K562 (cell line): ENCODE measurements at regions not wholly inside any gene's neighbourhood (a gene's known extent, or its start where the extent isn't known, plus 50 kb on each side); places are given as distances from the start of the nearest gene placed in this dataset.
A peak's percentile ranks its signal among the peaks of the same experiment; 100 is the strongest.

ENCODE experiments used
- ATAC-seq: fragments of 200-7000 bp; cut with Tn5 transposase; 3 replicates; pipeline ENCODE4 v1.9.1; 2020; ENCODE audit warnings: moderate library complexity
- BruUV-seq: library from RNA; stranded (reverse); fragments of 400-500 nt; replicated peaks from 2 replicates; lab custom pipeline; 2021; lab: Mats Ljungman, UMichigan
- CTCF ChIA-PET: fragments of 300-600 bp; formaldehyde crosslinking; extraction: SDS; loops from one replicate; lab custom pipeline; 2021; ENCODE audit warnings: low intra/inter-chr PET ratio; lab: Yijun Ruan, JAX
- POLR2A ChIA-PET: fragments of 300-600, 350-650 bp; sonication (Branson Sonifier 250); formaldehyde crosslinking; extraction: SDS; loops from one replicate; lab custom pipeline; 2021; ENCODE audit warnings: antibody characterized with exemption, inconsistent platforms; lab: Yijun Ruan, JAX
- DNase-seq, 4 experiments: peaks; one replicate each; pipeline versions ENCODE4 v3.0.0 to v3.0.0-alpha.2; 2011 to 2018; ENCODE audit warnings: low spot score in 3 of 4, mixed read lengths in 3 of 4; ENCODE audit errors: extremely low read depth in 1 of 4
- FAIRE-seq: peaks from 2 replicates; lab custom pipeline; 2011; peaks lifted over from hg19 to GRCh38; lab: Jason Lieb, UNC
- H2AFZ ChIP-seq: 2 replicates; pipeline ENCODE4 v1.6.0; 2011; ENCODE audit warnings: low read depth, low read length, control low read depth, inconsistent platforms
- H3K27ac ChIP-seq: fragments of 200-600 bp; 3 replicates; pipeline ENCODE4 v1.8.0; 2011; ENCODE audit warnings: low read depth, mild to moderate bottlenecking, control low read depth, inconsistent platforms, low read length, moderate library complexity, mixed read lengths; ENCODE audit errors: extremely low read depth
- H3K27me3 ChIP-seq, 2 experiments: fragments of 300-600 bp in 1 of 2; 2 replicates in 1 of 2; 3 replicates in 1 of 2; pipeline versions ENCODE4 v1.6.0 to v1.8.0; 2011; ENCODE audit warnings: inconsistent platforms in 2 of 2, low read length in 2 of 2, mild to moderate bottlenecking in 1 of 2, mixed read lengths in 1 of 2, moderate library complexity in 1 of 2; ENCODE audit not compliant: control insufficient read depth in 2 of 2, insufficient read depth in 2 of 2
- H3K36me3 ChIP-seq: fragments of 300-600 bp; 3 replicates; pipeline ENCODE4 v1.8.0; 2011; ENCODE audit warnings: mild to moderate bottlenecking, low read length, inconsistent platforms; ENCODE audit not compliant: control insufficient read depth, insufficient read depth
- H3K4me1 ChIP-seq, 2 experiments: fragments of 200-600 bp in 1 of 2; replicated peaks in 1 of 2; 2 replicates in 1 of 2; 3 replicates in 1 of 2; pipeline versions ENCODE4 v1.5.1 to v1.8.0; 2011; ENCODE audit warnings: inconsistent platforms in 2 of 2, low read length in 2 of 2, mild to moderate bottlenecking in 1 of 2, mixed read lengths in 1 of 2, moderate library complexity in 1 of 2; ENCODE audit not compliant: control insufficient read depth in 2 of 2, insufficient read depth in 2 of 2
- H3K4me2 ChIP-seq: 2 replicates; pipeline ENCODE4 v1.6.1; 2011; ENCODE audit warnings: low read length, control low read depth, inconsistent platforms, mixed read lengths; ENCODE audit not compliant: insufficient read depth
- H3K4me3 ChIP-seq: fragments of 200-600 bp; sonication (generic), shearing (Covaris generic); 2 replicates; pipeline ENCODE4 v1.5.1; 2016; ENCODE audit warnings: control low read depth, inconsistent platforms
- H3K79me2 ChIP-seq: fragments of 200-600 bp; 3 replicates; pipeline ENCODE4 v1.8.0; 2011; ENCODE audit warnings: low read length, inconsistent platforms; ENCODE audit not compliant: control insufficient read depth, insufficient read depth
- H3K9ac ChIP-seq, 2 experiments: 2 replicates each; pipeline versions ENCODE4 v1.6.0 to v1.6.1; 2011; ENCODE audit warnings: low read depth in 2 of 2, low read length in 2 of 2, control low read depth in 1 of 2, inconsistent platforms in 1 of 2, mild to moderate bottlenecking in 1 of 2, mixed read lengths in 1 of 2; ENCODE audit not compliant: insufficient read depth in 1 of 2
- H3K9me1 ChIP-seq: one replicate; pipeline ENCODE4 v1.6.0; 2011; ENCODE audit warnings: inconsistent platforms, mild to moderate bottlenecking, low read length, moderate library complexity; ENCODE audit not compliant: control insufficient read depth, insufficient read depth
- H3K9me3 ChIP-seq: replicated peaks from 2 replicates; pipeline ENCODE4 v1.5.1; 2011; ENCODE audit warnings: low read depth, low read length, inconsistent platforms; ENCODE audit not compliant: control insufficient read depth, insufficient read depth
- H4K20me1 ChIP-seq: replicated peaks from 2 replicates; pipeline ENCODE4 v1.6.1; 2011; ENCODE audit warnings: low read length, inconsistent platforms, mixed read lengths; ENCODE audit not compliant: control insufficient read depth, insufficient read depth
- DDX20 ChIP-seq: fragments of 450-650 bp; IDR thresholded peaks from 2 replicates; pipeline ENCODE4 v1.6.1; 2016; ENCODE audit warnings: missing genetic modification characterization, low read depth, mild to moderate bottlenecking, missing compliant biosample characterization, moderate library complexity
- EGR1 ChIP-seq: fragments of 450-650 bp; conservative IDR thresholded peaks from 2 replicates; pipeline ENCODE4 v1.6.1; 2017; ENCODE audit warnings: mild to moderate bottlenecking
- ETV1 ChIP-seq: fragments of 450-650 bp; conservative IDR thresholded peaks from 2 replicates; pipeline ENCODE4 v1.6.1; 2016; ENCODE audit warnings: missing genetic modification characterization, control low read depth, low read depth, missing compliant biosample characterization
- FOXK2 ChIP-seq, 2 experiments: fragments of 450-650 bp; IDR thresholded peaks in 1 of 2; conservative IDR thresholded peaks in 1 of 2; 2 replicates each; pipeline ENCODE4 v1.6.1; 2016; ENCODE audit warnings: low read depth in 2 of 2, mild to moderate bottlenecking in 1 of 2
- GTF2A2 ChIP-seq: IDR thresholded peaks from 2 replicates; pipeline ENCODE4 v1.6.1; 2016; ENCODE audit warnings: mild to moderate bottlenecking, missing genetic modification characterization, missing compliant biosample characterization
- ILK ChIP-seq: fragments of 450-650 bp; IDR thresholded peaks from 2 replicates; pipeline ENCODE4 v1.6.1; 2016; ENCODE audit warnings: missing genetic modification characterization, low read depth, mild to moderate bottlenecking, missing compliant biosample characterization, moderate library complexity, borderline replicate concordance
- JUN ChIP-seq, 2 experiments: sonication (generic) in 1 of 2; formaldehyde crosslinking in 1 of 2; IDR thresholded peaks; 2 replicates each; pipeline versions ENCODE4 v1.6.1 to v1.8.0; 2012 to 2022; ENCODE audit warnings: borderline replicate concordance in 2 of 2, mild to moderate bottlenecking in 2 of 2, improper control_type of control experiment in 1 of 2, low read depth in 1 of 2, low read length in 1 of 2, missing genetic modification reagents in 1 of 2
- MAFK ChIP-seq: IDR thresholded peaks from 2 replicates; pipeline ENCODE4 v1.6.1; 2011; ENCODE audit warnings: low read length, improper control_type of control experiment
- MAZ ChIP-seq, 2 experiments: fragments of 450-650 bp in 1 of 2; sonication (generic) in 1 of 2; formaldehyde crosslinking; IDR thresholded peaks in 1 of 2; conservative IDR thresholded peaks in 1 of 2; 2 replicates each; pipeline versions ENCODE4 v1.4.0 to v1.5.0; 2020; ENCODE audit warnings: mild to moderate bottlenecking in 1 of 2, missing genetic modification reagents in 1 of 2
- MXI1 ChIP-seq: IDR thresholded peaks from 2 replicates; pipeline ENCODE4 v1.6.1; 2011; ENCODE audit warnings: low read depth, mild to moderate bottlenecking, improper control_type of control experiment, low read length
- TEAD4 ChIP-seq, 2 experiments: sonication (generic) in 1 of 2; formaldehyde crosslinking in 1 of 2; IDR thresholded peaks; 2 replicates each; pipeline versions ENCODE4 v1.6.1 to v1.8.0; 2012 to 2022; ENCODE audit warnings: borderline replicate concordance in 1 of 2, inconsistent platforms in 1 of 2, low read length in 1 of 2, mild to moderate bottlenecking in 1 of 2, missing genetic modification reagents in 1 of 2
- WHSC1 ChIP-seq: IDR thresholded peaks from one replicate; pipeline ENCODE4 v1.6.1; 2012; ENCODE audit warnings: low read length, control low read depth, inconsistent platforms
- ZBTB8A ChIP-seq: fragments of 450-650 bp; IDR thresholded peaks from 2 replicates; pipeline ENCODE4 v1.6.1; 2018; ENCODE audit warnings: mild to moderate bottlenecking, moderate library complexity; ENCODE audit not compliant: partially characterized antibody
- ZNF121 ChIP-seq: sonication (generic); formaldehyde crosslinking; conservative IDR thresholded peaks from 2 replicates; pipeline ENCODE4 v1.8.0; 2022; ENCODE audit warnings: missing genetic modification reagents
- ZNF197 ChIP-seq: fragments of 200-800 bp; sonication (Bioruptor generic); IDR thresholded peaks from 2 replicates; pipeline ENCODE4 v1.6.1; 2016; ENCODE audit warnings: low read depth, missing genetic modification characterization, missing compliant biosample characterization
- WGBS: fragments of 100-300 bp; shearing (Covaris generic); methylation state at CpG from one replicate; pipeline ENCODE4 v1.1.6; 2016; ENCODE audit warnings: low coverage, mixed read lengths; ENCODE audit not compliant: insufficient coverage; ENCODE audit errors: missing lambda C conversion rate; 5-methylcytosine and 5-hydroxymethylcytosine counted together
- in situ Hi-C: fragments of 300-500 bp; cut with MboI; formaldehyde crosslinking; loops from 4 replicates; pipeline ENCODE4 v1.15.0; 2018; ENCODE audit warnings: inconsistent platforms, mixed read lengths
- intact Hi-C: fragments of 100-400 bp; cut with micrococcal nuclease; formaldehyde crosslinking; loops from 2 replicates; pipeline ENCODE4 v1.14.2; 2022
- TF ChIP-seq, protein P1 (sequence below), 3 experiments: IDR thresholded peaks in 2 of 3; conservative IDR thresholded peaks in 1 of 3; 2 replicates each; pipeline ENCODE4 v1.5.1; 2011 to 2012; ENCODE audit warnings: low read length in 3 of 3, mild to moderate bottlenecking in 3 of 3, control low read depth in 2 of 3, improper control_type of control experiment in 1 of 3, inconsistent platforms in 1 of 3, low read depth in 1 of 3, mixed read lengths in 1 of 3, moderate library complexity in 1 of 3; ENCODE audit not compliant: insufficient read depth in 2 of 3
- TF ChIP-seq, protein P2 (sequence below): fragments of 450-650 bp; formaldehyde crosslinking; IDR thresholded peaks from 2 replicates; pipeline ENCODE4 v1.4.0; 2020; ENCODE audit warnings: mild to moderate bottlenecking, moderate library complexity

DNA sequence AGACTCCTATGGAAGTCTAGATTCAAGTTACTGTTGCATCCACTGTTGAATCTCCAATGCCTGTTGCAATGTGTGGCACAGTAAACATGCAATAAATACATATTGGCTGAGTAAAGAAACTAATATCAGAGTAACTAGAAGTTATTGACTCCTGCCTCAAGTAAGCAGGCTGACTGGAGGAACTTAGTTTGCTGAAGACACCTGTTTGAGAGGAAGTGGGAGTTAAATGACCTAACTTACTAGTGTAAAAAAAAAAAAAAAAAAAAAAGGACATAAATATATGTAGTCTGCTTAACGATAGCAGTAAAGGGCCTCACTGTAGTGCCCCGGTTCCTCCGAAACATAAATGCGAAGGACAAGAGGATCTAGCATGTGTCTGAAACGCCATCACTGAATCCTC lies 249.8 kb upstream of the PRDM1 start (continued):
- TF ChIP-seq MXI1 (no peak), GTF2A2 (no peak)

DNA sequence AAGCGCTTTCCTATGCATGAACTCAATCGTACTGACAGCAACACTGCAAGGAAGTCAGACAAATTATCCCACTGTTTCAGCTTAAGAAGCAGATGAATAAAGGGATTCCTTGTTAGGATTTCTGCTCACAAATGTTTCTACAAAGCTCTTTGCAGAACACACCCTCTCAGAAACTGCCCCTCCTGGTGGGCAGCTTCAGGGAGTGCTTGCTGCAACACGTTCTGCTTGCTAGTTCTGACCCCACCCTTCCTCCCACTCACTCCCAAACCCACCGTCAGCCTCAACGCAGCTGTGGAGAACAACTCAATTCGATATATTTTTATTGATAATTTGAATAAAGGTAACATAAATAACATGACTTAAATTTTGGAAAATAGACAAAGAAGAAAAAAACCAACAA lies 250.8 kb upstream of the PRDM1 start:
- Histone ChIP-seq H3K79me2 (no peaks in the 10 kb centered on the region), H3K9me3 (no peaks in the 10 kb centered on the region), H3K9ac (no peak overlapping the region), H3K4me3 (no peak overlapping the region), H4K20me1 (no peaks in the 10 kb centered on the region), H3K27me3 (no peaks in the 10 kb centered on the region), H3K27ac (no peak overlapping the region), H3K4me2 (no peak overlapping the region), H3K4me1 (peaks cover 0 to 16% of the 10 kb centered on the region in 2 experiments; a peak in 3 of 5 replicates), H3K9me1 (no peaks in the 10 kb centered on the region), H2AFZ (peak overlapping the region; percentile 5; the same call in 1 of the 2 replicates), H3K36me3 (no peaks in the 10 kb centered on the region)
- WGBS = 16% methylated on average over 6 of the region's 6 CpGs
- intact Hi-C loops (loop anchor here (1.0 kb wide), 2 partner anchors 42 to 102 kb away; no protein-coding TSS in a partner anchor), in situ Hi-C loops (no loop called here)
- ATAC-seq (peak; percentile 97), DNase-seq (peak; percentile 40 to 79 (median 62)), FAIRE-seq (peak; percentile 76)
- no TSS peak for BruUV-seq
- POLR2A ChIA-PET = interaction anchor here (0.7 to 1.1 kb wide), 4 partner anchors 11 to 148 kb away, joined by 3 to 4 read pairs (median 3); no protein-coding TSS in a partner anchor
- CTCF ChIA-PET = no interaction called here
- TF ChIP-seq, protein P1, sequence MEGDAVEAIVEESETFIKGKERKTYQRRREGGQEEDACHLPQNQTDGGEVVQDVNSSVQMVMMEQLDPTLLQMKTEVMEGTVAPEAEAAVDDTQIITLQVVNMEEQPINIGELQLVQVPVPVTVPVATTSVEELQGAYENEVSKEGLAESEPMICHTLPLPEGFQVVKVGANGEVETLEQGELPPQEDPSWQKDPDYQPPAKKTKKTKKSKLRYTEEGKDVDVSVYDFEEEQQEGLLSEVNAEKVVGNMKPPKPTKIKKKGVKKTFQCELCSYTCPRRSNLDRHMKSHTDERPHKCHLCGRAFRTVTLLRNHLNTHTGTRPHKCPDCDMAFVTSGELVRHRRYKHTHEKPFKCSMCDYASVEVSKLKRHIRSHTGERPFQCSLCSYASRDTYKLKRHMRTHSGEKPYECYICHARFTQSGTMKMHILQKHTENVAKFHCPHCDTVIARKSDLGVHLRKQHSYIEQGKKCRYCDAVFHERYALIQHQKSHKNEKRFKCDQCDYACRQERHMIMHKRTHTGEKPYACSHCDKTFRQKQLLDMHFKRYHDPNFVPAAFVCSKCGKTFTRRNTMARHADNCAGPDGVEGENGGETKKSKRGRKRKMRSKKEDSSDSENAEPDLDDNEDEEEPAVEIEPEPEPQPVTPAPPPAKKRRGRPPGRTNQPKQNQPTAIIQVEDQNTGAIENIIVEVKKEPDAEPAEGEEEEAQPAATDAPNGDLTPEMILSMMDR (IDR thresholded peaks at IDR 0.05 in 2 of 3, conservative IDR thresholded peaks at IDR 0.05 in 1 of 3; ENCODE audit: insufficient read depth in 2 of 3, low read depth in 1 of 3, low read length in 3 of 3) = peak; percentile 73 to 80 (median 79)
- TF ChIP-seq MAFK (no peak), ZBTB8A (no peak), DDX20 (tag) (no peak), ZNF197 (CRISPR knock-in tag) (no peak), ZNF121 (no peak), ILK (tag) (no peak), MAZ (CRISPR knock-in tag; conservative IDR thresholded peaks at IDR 0.05 in 1 of 2, IDR thresholded peaks at IDR 0.05 in 1 of 2) (peak in 1 of 2 experiments; percentile 70; a peak in 2 of 4 replicates), FOXK2 (conservative IDR thresholded peaks at IDR 0.05 in 1 of 2, IDR thresholded peaks at IDR 0.05 in 1 of 2; ENCODE audit: low read depth in 2 of 2) (0 out of 4 replicates have a peak, but pooled peaks of 1 of the 2 experiments have one; percentile 23), WHSC1 (no peak), TEAD4 (IDR thresholded peaks at IDR 0.05; ENCODE audit: low read length) (peak; percentile 19; the same call in 1 of the 2 replicates), TEAD4 (CRISPR knock-in tag; IDR thresholded peaks at IDR 0.05; ENCODE audit: borderline replicate concordance) (no peak), ETV1 (no peak), EGR1 (peak; percentile 84), JUN (IDR thresholded peaks at IDR 0.05; ENCODE audit: borderline replicate concordance, low read depth, low read length) (0 out of 2 replicates have a peak, but pooled peaks have one; percentile 11), JUN (CRISPR knock-in tag; IDR thresholded peaks at IDR 0.05; ENCODE audit: borderline replicate concordance) (no peak)
- TF ChIP-seq, protein P2, sequence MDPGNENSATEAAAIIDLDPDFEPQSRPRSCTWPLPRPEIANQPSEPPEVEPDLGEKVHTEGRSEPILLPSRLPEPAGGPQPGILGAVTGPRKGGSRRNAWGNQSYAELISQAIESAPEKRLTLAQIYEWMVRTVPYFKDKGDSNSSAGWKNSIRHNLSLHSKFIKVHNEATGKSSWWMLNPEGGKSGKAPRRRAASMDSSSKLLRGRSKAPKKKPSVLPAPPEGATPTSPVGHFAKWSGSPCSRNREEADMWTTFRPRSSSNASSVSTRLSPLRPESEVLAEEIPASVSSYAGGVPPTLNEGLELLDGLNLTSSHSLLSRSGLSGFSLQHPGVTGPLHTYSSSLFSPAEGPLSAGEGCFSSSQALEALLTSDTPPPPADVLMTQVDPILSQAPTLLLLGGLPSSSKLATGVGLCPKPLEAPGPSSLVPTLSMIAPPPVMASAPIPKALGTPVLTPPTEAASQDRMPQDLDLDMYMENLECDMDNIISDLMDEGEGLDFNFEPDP (CRISPR knock-in tag) = no peak
